Panc1 (cell line): ENCODE measurements at regions not wholly inside any gene's neighbourhood (a gene's known extent, or its start where the extent isn't known, plus 50 kb on each side); places are given as distances from the start of the nearest gene placed in this dataset.

ENCODE experiments used
- CTCF ChIP-seq: fragments of 450-650 bp; IDR thresholded peaks from 2 replicates; pipeline ENCODE4 v1.5.1; 2017; ENCODE audit warnings: mild to moderate bottlenecking
- POLR2AphosphoS5 ChIP-seq: IDR thresholded peaks from 2 replicates; pipeline ENCODE4 v1.6.1; 2012; ENCODE audit warnings: mild to moderate bottlenecking, low read depth, low read length, moderate library complexity
- REST ChIP-seq, 2 experiments: IDR thresholded peaks; 2 replicates each; pipeline ENCODE4 v1.6.1; 2011 to 2012; ENCODE audit warnings: low read depth in 2 of 2, control low read depth in 1 of 2, low read length in 1 of 2, mild to moderate bottlenecking in 1 of 2, moderate library complexity in 1 of 2; ENCODE audit not compliant: insufficient read depth in 1 of 2
- SIN3A ChIP-seq: IDR thresholded peaks from 2 replicates; pipeline ENCODE4 v1.6.1; 2012; ENCODE audit warnings: low read depth, mild to moderate bottlenecking, low read length, moderate library complexity, borderline replicate concordance; ENCODE audit not compliant: insufficient read depth
- TCF7L2 ChIP-seq: IDR thresholded peaks from 2 replicates; pipeline ENCODE4 v1.6.1; 2011; ENCODE audit warnings: mild to moderate bottlenecking, low read depth, low read length, inconsistent platforms

GRCh38 chr15:94893091-94893490, 661.7 kb downstream of the MCTP2 start:
- TF ChIP-seq CTCF = no peak
- no peak for TF ChIP-seq SIN3A
- TF ChIP-seq POLR2AphosphoS5 = no peak
- TF ChIP-seq REST (IDR thresholded peaks at IDR 0.05; ENCODE audit: insufficient read depth in 1 of 2, low read depth in 2 of 2, low read length in 1 of 2) = no peak
- TF ChIP-seq TCF7L2 = no peak
